GM21825 (cell line): ENCODE measurements at regions not wholly inside any gene's neighbourhood (a gene's known extent, or its start where the extent isn't known, plus 50 kb on each side); places are given as distances from the start of the nearest gene placed in this dataset.

Source experiments
- ATAC-seq: cut with Tn5 transposase; IDR thresholded peaks from one replicate; pipeline ENCODE4 v1.9.1; 2021; ENCODE audit warnings: mild to moderate bottlenecking, moderate library complexity; ENCODE audit not compliant: unreplicated experiment

GRCh38 chr4:37165844-37166243 lies 78.7 kb upstream of the NWD2 start:
- no peak for ATAC-seq

- ATAC-seq: no peak
Observed at GRCh38 chr4:37169956-37170355, 74.6 kb upstream of the NWD2 start.

- no peak for ATAC-seq
Observed at GRCh38 chr4:37188100-37188499, 56.4 kb upstream of the NWD2 start.
